Panc1 (cell line): ENCODE measurements at regions not wholly inside any gene's neighbourhood (a gene's known extent, or its start where the extent isn't known, plus 50 kb on each side); places are given as distances from the start of the nearest gene placed in this dataset.

Source experiments
- POLR2AphosphoS5 ChIP-seq: IDR thresholded peaks from 2 replicates; pipeline ENCODE4 v1.6.1; 2012; ENCODE audit warnings: mild to moderate bottlenecking, low read depth, low read length, moderate library complexity
- SIN3A ChIP-seq: IDR thresholded peaks from 2 replicates; pipeline ENCODE4 v1.6.1; 2012; ENCODE audit warnings: low read depth, mild to moderate bottlenecking, low read length, moderate library complexity, borderline replicate concordance; ENCODE audit not compliant: insufficient read depth
- TCF7L2 ChIP-seq: IDR thresholded peaks from 2 replicates; pipeline ENCODE4 v1.6.1; 2011; ENCODE audit warnings: mild to moderate bottlenecking, low read depth, low read length, inconsistent platforms
- TF ChIP-seq, protein P1 (sequence below), 2 experiments: IDR thresholded peaks; 2 replicates each; pipeline ENCODE4 v1.6.1; 2011 to 2012; ENCODE audit warnings: low read depth in 2 of 2, control low read depth in 1 of 2, low read length in 1 of 2, mild to moderate bottlenecking in 1 of 2, moderate library complexity in 1 of 2; ENCODE audit not compliant: insufficient read depth in 1 of 2
- TF ChIP-seq, protein P2 (sequence below): fragments of 450-650 bp; IDR thresholded peaks from 2 replicates; pipeline ENCODE4 v1.5.1; 2017; ENCODE audit warnings: mild to moderate bottlenecking

DNA sequence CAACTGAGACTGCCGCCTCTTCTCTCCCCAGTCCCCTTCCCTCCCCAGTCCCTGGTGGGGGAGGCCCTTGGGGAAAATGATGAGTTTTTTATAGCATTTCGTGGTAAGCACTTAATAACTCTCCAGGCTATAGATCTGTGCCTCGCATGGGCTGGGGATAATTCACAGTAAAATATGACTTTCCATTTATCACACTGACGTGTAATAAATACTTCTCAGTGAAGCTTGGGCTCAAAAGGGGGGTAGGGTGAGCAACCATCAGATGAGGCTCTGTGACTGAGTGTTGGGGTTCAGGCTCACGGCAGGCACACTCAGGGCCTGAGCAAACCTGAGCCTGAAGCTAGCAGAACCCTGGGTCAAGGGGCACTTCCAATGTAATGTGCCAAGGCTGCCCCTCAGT lies 101.6 kb downstream of the CCT6B start:
- TF ChIP-seq, protein P1, sequence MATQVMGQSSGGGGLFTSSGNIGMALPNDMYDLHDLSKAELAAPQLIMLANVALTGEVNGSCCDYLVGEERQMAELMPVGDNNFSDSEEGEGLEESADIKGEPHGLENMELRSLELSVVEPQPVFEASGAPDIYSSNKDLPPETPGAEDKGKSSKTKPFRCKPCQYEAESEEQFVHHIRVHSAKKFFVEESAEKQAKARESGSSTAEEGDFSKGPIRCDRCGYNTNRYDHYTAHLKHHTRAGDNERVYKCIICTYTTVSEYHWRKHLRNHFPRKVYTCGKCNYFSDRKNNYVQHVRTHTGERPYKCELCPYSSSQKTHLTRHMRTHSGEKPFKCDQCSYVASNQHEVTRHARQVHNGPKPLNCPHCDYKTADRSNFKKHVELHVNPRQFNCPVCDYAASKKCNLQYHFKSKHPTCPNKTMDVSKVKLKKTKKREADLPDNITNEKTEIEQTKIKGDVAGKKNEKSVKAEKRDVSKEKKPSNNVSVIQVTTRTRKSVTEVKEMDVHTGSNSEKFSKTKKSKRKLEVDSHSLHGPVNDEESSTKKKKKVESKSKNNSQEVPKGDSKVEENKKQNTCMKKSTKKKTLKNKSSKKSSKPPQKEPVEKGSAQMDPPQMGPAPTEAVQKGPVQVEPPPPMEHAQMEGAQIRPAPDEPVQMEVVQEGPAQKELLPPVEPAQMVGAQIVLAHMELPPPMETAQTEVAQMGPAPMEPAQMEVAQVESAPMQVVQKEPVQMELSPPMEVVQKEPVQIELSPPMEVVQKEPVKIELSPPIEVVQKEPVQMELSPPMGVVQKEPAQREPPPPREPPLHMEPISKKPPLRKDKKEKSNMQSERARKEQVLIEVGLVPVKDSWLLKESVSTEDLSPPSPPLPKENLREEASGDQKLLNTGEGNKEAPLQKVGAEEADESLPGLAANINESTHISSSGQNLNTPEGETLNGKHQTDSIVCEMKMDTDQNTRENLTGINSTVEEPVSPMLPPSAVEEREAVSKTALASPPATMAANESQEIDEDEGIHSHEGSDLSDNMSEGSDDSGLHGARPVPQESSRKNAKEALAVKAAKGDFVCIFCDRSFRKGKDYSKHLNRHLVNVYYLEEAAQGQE (IDR thresholded peaks at IDR 0.05; ENCODE audit: insufficient read depth in 1 of 2, low read depth in 2 of 2, low read length in 1 of 2) = no peak
- TF ChIP-seq TCF7L2 (no peak), SIN3A (no peak), POLR2AphosphoS5 (no peak)
- TF ChIP-seq, protein P2, sequence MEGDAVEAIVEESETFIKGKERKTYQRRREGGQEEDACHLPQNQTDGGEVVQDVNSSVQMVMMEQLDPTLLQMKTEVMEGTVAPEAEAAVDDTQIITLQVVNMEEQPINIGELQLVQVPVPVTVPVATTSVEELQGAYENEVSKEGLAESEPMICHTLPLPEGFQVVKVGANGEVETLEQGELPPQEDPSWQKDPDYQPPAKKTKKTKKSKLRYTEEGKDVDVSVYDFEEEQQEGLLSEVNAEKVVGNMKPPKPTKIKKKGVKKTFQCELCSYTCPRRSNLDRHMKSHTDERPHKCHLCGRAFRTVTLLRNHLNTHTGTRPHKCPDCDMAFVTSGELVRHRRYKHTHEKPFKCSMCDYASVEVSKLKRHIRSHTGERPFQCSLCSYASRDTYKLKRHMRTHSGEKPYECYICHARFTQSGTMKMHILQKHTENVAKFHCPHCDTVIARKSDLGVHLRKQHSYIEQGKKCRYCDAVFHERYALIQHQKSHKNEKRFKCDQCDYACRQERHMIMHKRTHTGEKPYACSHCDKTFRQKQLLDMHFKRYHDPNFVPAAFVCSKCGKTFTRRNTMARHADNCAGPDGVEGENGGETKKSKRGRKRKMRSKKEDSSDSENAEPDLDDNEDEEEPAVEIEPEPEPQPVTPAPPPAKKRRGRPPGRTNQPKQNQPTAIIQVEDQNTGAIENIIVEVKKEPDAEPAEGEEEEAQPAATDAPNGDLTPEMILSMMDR = no peak
